K562 (cell line): ENCODE measurements at regions not wholly inside any gene's neighbourhood (a gene's known extent, or its start where the extent isn't known, plus 50 kb on each side); places are given as distances from the start of the nearest gene placed in this dataset.

Experiments
- ATAC-seq: fragments of 200-7000 bp; cut with Tn5 transposase; 3 replicates; pipeline ENCODE4 v1.9.1; 2020; ENCODE audit warnings: moderate library complexity
- BruUV-seq: library from RNA; stranded (reverse); fragments of 400-500 nt; replicated peaks from 2 replicates; lab custom pipeline; 2021; lab: Mats Ljungman, UMichigan
- CTCF ChIA-PET: fragments of 300-600 bp; formaldehyde crosslinking; extraction: SDS; loops from one replicate; lab custom pipeline; 2021; ENCODE audit warnings: low intra/inter-chr PET ratio; lab: Yijun Ruan, JAX
- POLR2A ChIA-PET: fragments of 300-600, 350-650 bp; sonication (Branson Sonifier 250); formaldehyde crosslinking; extraction: SDS; loops from one replicate; lab custom pipeline; 2021; ENCODE audit warnings: antibody characterized with exemption, inconsistent platforms; lab: Yijun Ruan, JAX
- DNase-seq, 4 experiments: peaks; one replicate each; pipeline versions ENCODE4 v3.0.0 to v3.0.0-alpha.2; 2011 to 2018; ENCODE audit warnings: low spot score in 3 of 4, mixed read lengths in 3 of 4; ENCODE audit errors: extremely low read depth in 1 of 4
- FAIRE-seq: peaks from 2 replicates; lab custom pipeline; 2011; peaks lifted over from hg19 to GRCh38; lab: Jason Lieb, UNC
- H2AFZ ChIP-seq: 2 replicates; pipeline ENCODE4 v1.6.0; 2011; ENCODE audit warnings: low read depth, low read length, control low read depth, inconsistent platforms
- H3K27ac ChIP-seq: fragments of 200-600 bp; 3 replicates; pipeline ENCODE4 v1.8.0; 2011; ENCODE audit warnings: low read depth, mild to moderate bottlenecking, control low read depth, inconsistent platforms, low read length, moderate library complexity, mixed read lengths; ENCODE audit errors: extremely low read depth
- H3K27me3 ChIP-seq, 2 experiments: fragments of 300-600 bp in 1 of 2; 2 replicates in 1 of 2; 3 replicates in 1 of 2; pipeline versions ENCODE4 v1.6.0 to v1.8.0; 2011; ENCODE audit warnings: inconsistent platforms in 2 of 2, low read length in 2 of 2, mild to moderate bottlenecking in 1 of 2, mixed read lengths in 1 of 2, moderate library complexity in 1 of 2; ENCODE audit not compliant: control insufficient read depth in 2 of 2, insufficient read depth in 2 of 2
- H3K36me3 ChIP-seq: fragments of 300-600 bp; 3 replicates; pipeline ENCODE4 v1.8.0; 2011; ENCODE audit warnings: mild to moderate bottlenecking, low read length, inconsistent platforms; ENCODE audit not compliant: control insufficient read depth, insufficient read depth
- H3K4me1 ChIP-seq, 2 experiments: fragments of 200-600 bp in 1 of 2; replicated peaks in 1 of 2; 2 replicates in 1 of 2; 3 replicates in 1 of 2; pipeline versions ENCODE4 v1.5.1 to v1.8.0; 2011; ENCODE audit warnings: inconsistent platforms in 2 of 2, low read length in 2 of 2, mild to moderate bottlenecking in 1 of 2, mixed read lengths in 1 of 2, moderate library complexity in 1 of 2; ENCODE audit not compliant: control insufficient read depth in 2 of 2, insufficient read depth in 2 of 2
- H3K4me2 ChIP-seq: 2 replicates; pipeline ENCODE4 v1.6.1; 2011; ENCODE audit warnings: low read length, control low read depth, inconsistent platforms, mixed read lengths; ENCODE audit not compliant: insufficient read depth
- H3K4me3 ChIP-seq: fragments of 200-600 bp; sonication (generic), shearing (Covaris generic); 2 replicates; pipeline ENCODE4 v1.5.1; 2016; ENCODE audit warnings: control low read depth, inconsistent platforms
- H3K79me2 ChIP-seq: fragments of 200-600 bp; 3 replicates; pipeline ENCODE4 v1.8.0; 2011; ENCODE audit warnings: low read length, inconsistent platforms; ENCODE audit not compliant: control insufficient read depth, insufficient read depth
- H3K9ac ChIP-seq, 2 experiments: 2 replicates each; pipeline versions ENCODE4 v1.6.0 to v1.6.1; 2011; ENCODE audit warnings: low read depth in 2 of 2, low read length in 2 of 2, control low read depth in 1 of 2, inconsistent platforms in 1 of 2, mild to moderate bottlenecking in 1 of 2, mixed read lengths in 1 of 2; ENCODE audit not compliant: insufficient read depth in 1 of 2
- H3K9me1 ChIP-seq: one replicate; pipeline ENCODE4 v1.6.0; 2011; ENCODE audit warnings: inconsistent platforms, mild to moderate bottlenecking, low read length, moderate library complexity; ENCODE audit not compliant: control insufficient read depth, insufficient read depth
- H3K9me3 ChIP-seq: replicated peaks from 2 replicates; pipeline ENCODE4 v1.5.1; 2011; ENCODE audit warnings: low read depth, low read length, inconsistent platforms; ENCODE audit not compliant: control insufficient read depth, insufficient read depth
- H4K20me1 ChIP-seq: replicated peaks from 2 replicates; pipeline ENCODE4 v1.6.1; 2011; ENCODE audit warnings: low read length, inconsistent platforms, mixed read lengths; ENCODE audit not compliant: control insufficient read depth, insufficient read depth
- BMI1 ChIP-seq: fragments of 150-350 bp; IDR thresholded peaks from 2 replicates; pipeline ENCODE4 v1.6.1; 2014; ENCODE audit warnings: low read length
- BRF1 ChIP-seq: IDR thresholded peaks from 3 replicates; pipeline ENCODE4 v1.6.1; 2011; ENCODE audit warnings: borderline replicate concordance, mild to moderate bottlenecking; ENCODE audit not compliant: insufficient read length; ENCODE audit errors: extremely low read depth
- CEBPZ ChIP-seq: fragments of 150-350 bp; IDR thresholded peaks from 2 replicates; pipeline ENCODE4 v1.6.1; 2014; ENCODE audit warnings: low read depth, mild to moderate bottlenecking, low read length, borderline replicate concordance
- CTBP1 ChIP-seq: fragments of 450-650 bp; IDR thresholded peaks from 2 replicates; pipeline ENCODE4 v1.6.1; 2016; ENCODE audit warnings: borderline replicate concordance
- ELF2 ChIP-seq: fragments of 250-450 bp; sonication (Bioruptor Pico); IDR thresholded peaks from 2 replicates; pipeline ENCODE4 v1.5.0; 2021; ENCODE audit warnings: mild to moderate bottlenecking
- ELK1 ChIP-seq: sonication (generic); formaldehyde crosslinking; IDR thresholded peaks from 2 replicates; pipeline ENCODE4 v1.8.1; 2022; ENCODE audit warnings: missing genetic modification reagents
- HOXB6 ChIP-seq: fragments of 250-450 bp; sonication (Bioruptor Pico); IDR thresholded peaks from 2 replicates; pipeline ENCODE4 v1.5.1; 2022; ENCODE audit warnings: mild to moderate bottlenecking, borderline replicate concordance
- MED1 ChIP-seq: sonication (generic); formaldehyde crosslinking; IDR thresholded peaks from 2 replicates; pipeline ENCODE4 v1.8.1; 2023; ENCODE audit warnings: missing genetic modification reagents, borderline replicate concordance
- MXI1 ChIP-seq: IDR thresholded peaks from 2 replicates; pipeline ENCODE4 v1.6.1; 2011; ENCODE audit warnings: low read depth, mild to moderate bottlenecking, improper control_type of control experiment, low read length
- RBM34 ChIP-seq: fragments of 200-400 bp; formaldehyde crosslinking; IDR thresholded peaks from 2 replicates; pipeline ENCODE4 v1.6.1; 2018; ENCODE audit warnings: low read length, borderline replicate concordance; ENCODE audit not compliant: insufficient read depth
- RFX7 ChIP-seq: fragments of 250-450 bp; sonication (Bioruptor Pico); IDR thresholded peaks from 2 replicates; pipeline ENCODE4 v1.5.1; 2021; ENCODE audit warnings: mild to moderate bottlenecking
- SMAD4 ChIP-seq: fragments of 250-450 bp; sonication (Bioruptor Pico); conservative IDR thresholded peaks from 2 replicates; pipeline ENCODE4 v1.8.0; 2021; ENCODE audit warnings: inconsistent platforms, mild to moderate bottlenecking, moderate library complexity
- TFAM ChIP-seq: fragments of 250-450 bp; sonication (Bioruptor Pico); conservative IDR thresholded peaks from 2 replicates; pipeline ENCODE4 v1.5.0; 2021; ENCODE audit warnings: mild to moderate bottlenecking, moderate library complexity
- ZNF668 ChIP-seq: fragments of 250-450 bp; sonication (Bioruptor Pico); IDR thresholded peaks from 2 replicates; pipeline ENCODE4 v1.8.0; 2022; ENCODE audit warnings: mild to moderate bottlenecking, inconsistent platforms
- WGBS: fragments of 100-300 bp; shearing (Covaris generic); methylation state at CpG from one replicate; pipeline ENCODE4 v1.1.6; 2016; ENCODE audit warnings: low coverage, mixed read lengths; ENCODE audit not compliant: insufficient coverage; ENCODE audit errors: missing lambda C conversion rate; 5-methylcytosine and 5-hydroxymethylcytosine counted together
- in situ Hi-C: fragments of 300-500 bp; cut with MboI; formaldehyde crosslinking; loops from 4 replicates; pipeline ENCODE4 v1.15.0; 2018; ENCODE audit warnings: inconsistent platforms, mixed read lengths
- intact Hi-C: fragments of 100-400 bp; cut with micrococcal nuclease; formaldehyde crosslinking; loops from 2 replicates; pipeline ENCODE4 v1.14.2; 2022

GRCh38 chr18:24630346-24630880 lies 170.0 kb downstream of the HRH4 start:
- no peak for TF ChIP-seq CTBP1
- no peak for TF ChIP-seq MED1 (CRISPR knock-in tag)
- TF ChIP-seq RBM34, result no peak
- TF ChIP-seq HOXB6, result no peak
- no peak for TF ChIP-seq ELF2
- no peak for TF ChIP-seq CEBPZ
- no peak for TF ChIP-seq BRF1
- TF ChIP-seq SMAD4 (CRISPR knock-in tag), result no peak
- no peak for TF ChIP-seq TFAM
- TF ChIP-seq RFX7 (CRISPR knock-in tag), result no peak
- TF ChIP-seq MXI1, result no peak
- TF ChIP-seq ZNF668 (CRISPR knock-in tag), result no peak
- no peak for TF ChIP-seq BMI1
- no peak for TF ChIP-seq ELK1 (CRISPR knock-in tag)
- Histone ChIP-seq H3K4me1 (no peaks in the 10 kb centered on the region), H4K20me1 (no peaks in the 10 kb centered on the region), H2AFZ (no peak overlapping the region), H3K4me2 (no peak overlapping the region), H3K9ac (no peak overlapping the region), H3K9me3 (no peaks in the 10 kb centered on the region), H3K9me1 (no peaks in the 10 kb centered on the region), H3K36me3 (no peaks in the 10 kb centered on the region), H3K27me3 (no peaks in the 10 kb centered on the region; a peak in 1 of 5 replicates), H3K79me2 (no peaks in the 10 kb centered on the region), H3K4me3 (no peak overlapping the region), H3K27ac (no peak overlapping the region)
- no peak for DNase-seq
- ChIA-PET CTCF (no interaction called here), POLR2A (interaction anchor here (1.0 kb wide), 1 partner anchor 31 kb away, joined by 3 read pairs; no protein-coding TSS in a partner anchor)
- WGBS, result under 1% methylated on average over 10 of the region's 10 CpGs
- no TSS peak for BruUV-seq
- intact Hi-C loops (no loop called here), in situ Hi-C loops (no loop called here)
- no peak for ATAC-seq
- no peak for FAIRE-seq
